HG03108 (cell line): ENCODE measurements at regions not wholly inside any gene's neighbourhood (a gene's known extent, or its start where the extent isn't known, plus 50 kb on each side); places are given as distances from the start of the nearest gene placed in this dataset.
"Not testable (repeated sequence)": the region's sequence is repeated elsewhere in the genome, so short reads cannot be mapped to it uniquely, and the experiment has no call there.

ENCODE experiments used
- ATAC-seq: cut with Tn5 transposase; IDR thresholded peaks from one replicate; pipeline ENCODE4 v1.9.1; 2021; ENCODE audit warnings: moderate library complexity; ENCODE audit not compliant: unreplicated experiment

DNA sequence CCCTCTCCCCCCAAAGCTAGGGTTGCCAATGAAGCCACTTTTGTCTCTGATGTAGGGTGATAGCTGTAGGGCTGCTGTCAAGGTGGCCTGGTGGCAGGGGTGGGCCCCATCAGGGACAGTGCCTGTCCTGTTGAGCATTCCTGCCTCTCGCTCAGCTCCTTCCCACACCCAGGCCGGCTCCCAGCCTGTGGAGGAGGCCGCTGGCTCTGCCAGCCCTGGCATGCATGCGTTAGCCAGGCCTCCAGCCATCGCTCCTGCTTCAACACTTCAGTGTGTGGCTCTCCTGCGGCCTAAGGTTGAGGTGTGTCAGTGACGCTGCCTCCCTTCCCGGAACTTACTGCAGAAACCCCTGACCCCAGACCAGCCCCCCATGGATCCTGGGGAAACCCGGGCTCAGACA lies 194.5 kb downstream of the TBC1D2B start:
- not testable (repeated sequence) for ATAC-seq

- ATAC-seq, result no peak
These were observed 195.6 kb downstream of the TBC1D2B start for GRCh38 chr15:77881950-77882349.

DNA sequence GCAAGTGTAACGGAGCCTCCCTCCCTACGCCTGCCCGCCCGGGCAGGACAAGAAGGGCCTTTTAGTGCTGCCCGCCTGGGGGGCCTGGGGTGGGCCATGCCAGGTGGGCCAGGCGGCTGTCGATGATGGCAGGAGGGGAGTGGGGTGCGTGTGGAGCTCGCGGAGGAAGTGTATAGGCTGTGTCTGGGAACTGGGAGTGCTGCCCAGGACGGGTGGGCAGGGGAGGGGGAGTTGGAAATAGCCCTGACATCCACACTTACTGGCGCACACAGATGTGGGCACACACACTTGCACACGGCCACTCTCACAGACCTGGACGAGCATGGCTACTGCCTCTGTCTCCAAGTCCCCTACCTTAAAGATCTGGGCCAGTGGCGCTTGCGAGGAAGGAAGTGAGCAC lies 196.0 kb downstream of the TBC1D2B start:
- not testable (repeated sequence) for ATAC-seq

DNA sequence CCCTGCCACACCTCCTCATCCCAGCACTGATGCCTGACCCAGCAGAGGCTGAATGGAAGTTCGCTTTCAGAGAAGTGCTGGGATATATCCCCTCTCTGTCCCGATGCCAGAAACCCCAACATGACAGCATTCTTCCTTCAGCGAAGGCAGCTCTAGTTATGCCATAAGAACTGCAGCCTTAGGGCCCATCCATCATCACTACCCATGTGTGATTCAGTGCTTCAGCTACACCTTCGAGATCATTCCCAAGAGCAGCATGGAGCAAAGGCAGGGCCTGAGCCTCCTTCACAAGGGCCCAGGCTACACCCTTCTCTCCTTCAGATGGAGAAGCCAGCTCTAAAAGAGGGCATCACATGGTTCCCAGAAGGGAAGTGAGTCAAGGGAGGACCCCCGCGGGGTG lies 198.0 kb downstream of the TBC1D2B start:
- not testable (repeated sequence) for ATAC-seq

GRCh38 chr15:77877869-77878577 lies 199.5 kb downstream of the TBC1D2B start:
- ATAC-seq, result no peak

DNA sequence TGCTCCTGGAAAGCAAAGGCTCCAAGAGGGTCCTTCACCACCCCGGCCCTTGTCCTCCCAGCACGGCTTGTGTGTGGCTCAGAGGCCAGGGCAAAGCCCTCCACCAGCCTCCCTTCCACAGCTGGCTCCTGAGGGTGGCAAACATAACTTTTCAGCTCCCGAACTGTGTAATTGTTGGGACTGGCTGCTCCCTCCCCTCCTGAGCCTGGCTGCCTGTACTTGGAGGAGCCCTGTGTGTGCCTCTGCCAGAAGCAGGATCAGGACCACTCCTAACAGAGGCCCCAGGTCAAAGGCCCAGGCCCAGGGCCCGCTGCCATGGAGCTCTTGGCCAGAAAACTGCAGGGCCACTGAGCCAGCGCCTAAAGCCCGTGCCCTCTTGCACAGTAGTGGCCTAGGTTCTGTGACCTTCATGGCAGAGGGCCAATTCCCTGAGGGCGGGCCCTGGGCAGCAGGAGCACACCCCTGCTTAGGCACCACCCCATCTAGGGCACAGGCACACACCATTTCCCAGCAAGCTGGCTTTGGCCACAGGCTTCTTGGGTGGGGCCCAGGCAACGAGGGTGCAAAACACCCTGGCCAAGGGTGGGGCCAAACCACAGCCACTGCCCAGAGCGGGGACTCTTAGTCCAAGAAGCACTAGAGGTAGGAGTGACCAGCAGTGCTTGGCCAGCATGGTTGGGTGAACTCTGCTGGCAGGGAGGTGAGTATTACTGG lies 201.2 kb downstream of the TBC1D2B start:
- not testable (repeated sequence) for ATAC-seq

- ATAC-seq, result not testable (repeated sequence)
These were observed 202.3 kb downstream of the TBC1D2B start for GRCh38 chr15:77875066-77875721.

DNA sequence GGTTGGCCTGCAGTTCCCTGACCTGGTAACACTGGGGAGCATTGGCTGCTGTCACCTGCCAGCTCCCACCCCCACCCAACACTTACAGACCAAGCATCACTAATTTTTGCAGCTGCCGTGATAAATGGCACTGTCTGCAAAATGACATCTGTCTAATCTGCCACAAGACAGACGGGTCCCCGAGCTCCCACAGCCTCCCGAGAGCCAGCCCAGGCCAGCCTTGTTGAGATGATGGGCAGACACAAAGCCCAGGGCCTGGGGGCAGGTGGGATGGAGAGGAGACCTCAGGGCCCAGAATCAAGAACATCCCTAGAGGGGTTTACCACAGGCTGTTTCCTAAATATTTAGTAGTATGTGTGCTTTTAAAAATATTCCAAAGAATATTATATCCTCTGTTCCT lies 203.4 kb downstream of the TBC1D2B start:
- ATAC-seq, result no peak

DNA sequence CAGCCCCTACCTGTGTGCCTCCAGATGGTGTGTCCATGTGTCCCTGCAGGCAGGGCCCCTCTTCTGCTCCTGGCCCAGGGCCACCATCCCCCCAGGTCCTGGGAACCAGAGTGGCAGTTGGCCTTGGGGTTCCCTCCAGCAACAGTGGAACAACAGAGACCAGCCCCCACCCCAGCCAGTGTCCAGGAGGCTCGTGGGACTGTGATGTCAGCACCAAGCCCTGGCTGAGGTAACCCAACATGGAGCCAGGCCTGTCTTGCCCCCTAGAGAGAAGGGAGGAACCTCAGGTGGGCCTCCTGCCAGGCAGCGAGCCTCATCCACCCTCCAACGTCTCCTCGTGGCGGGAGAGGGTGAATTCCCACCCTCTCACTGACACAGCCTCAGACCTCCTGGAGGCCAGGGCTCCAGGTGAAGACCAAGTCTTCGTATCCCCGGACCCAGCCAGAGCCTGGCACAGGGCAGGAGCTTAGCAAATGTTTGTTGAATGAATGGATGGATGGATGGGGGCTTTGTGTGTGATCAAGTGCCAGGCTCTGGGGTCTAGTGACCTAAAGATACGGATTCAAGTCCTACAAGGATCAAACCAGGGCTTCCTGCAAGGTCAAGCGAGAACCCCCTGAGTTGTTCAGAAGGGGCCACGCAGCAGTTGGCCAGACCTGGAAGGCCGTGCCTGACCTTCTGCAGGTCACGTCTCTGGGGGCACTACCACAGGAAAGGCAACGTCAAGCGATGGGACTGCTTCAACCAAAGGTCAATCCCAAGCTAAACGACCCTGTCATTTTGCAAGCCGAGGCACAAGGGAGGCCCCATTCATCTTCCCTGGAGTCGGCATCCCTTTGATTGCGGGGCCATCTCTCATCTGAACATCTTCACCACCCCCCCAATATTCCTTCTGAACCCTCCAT lies 204.7 kb downstream of the TBC1D2B start:
- not testable (repeated sequence) for ATAC-seq

GRCh38 chr15:77871852-77872371 lies 205.6 kb downstream of the TBC1D2B start:
- no peak for ATAC-seq

GRCh38 chr15:77870195-77871065 lies 207.1 kb downstream of the TBC1D2B start:
- ATAC-seq, result no peak

DNA sequence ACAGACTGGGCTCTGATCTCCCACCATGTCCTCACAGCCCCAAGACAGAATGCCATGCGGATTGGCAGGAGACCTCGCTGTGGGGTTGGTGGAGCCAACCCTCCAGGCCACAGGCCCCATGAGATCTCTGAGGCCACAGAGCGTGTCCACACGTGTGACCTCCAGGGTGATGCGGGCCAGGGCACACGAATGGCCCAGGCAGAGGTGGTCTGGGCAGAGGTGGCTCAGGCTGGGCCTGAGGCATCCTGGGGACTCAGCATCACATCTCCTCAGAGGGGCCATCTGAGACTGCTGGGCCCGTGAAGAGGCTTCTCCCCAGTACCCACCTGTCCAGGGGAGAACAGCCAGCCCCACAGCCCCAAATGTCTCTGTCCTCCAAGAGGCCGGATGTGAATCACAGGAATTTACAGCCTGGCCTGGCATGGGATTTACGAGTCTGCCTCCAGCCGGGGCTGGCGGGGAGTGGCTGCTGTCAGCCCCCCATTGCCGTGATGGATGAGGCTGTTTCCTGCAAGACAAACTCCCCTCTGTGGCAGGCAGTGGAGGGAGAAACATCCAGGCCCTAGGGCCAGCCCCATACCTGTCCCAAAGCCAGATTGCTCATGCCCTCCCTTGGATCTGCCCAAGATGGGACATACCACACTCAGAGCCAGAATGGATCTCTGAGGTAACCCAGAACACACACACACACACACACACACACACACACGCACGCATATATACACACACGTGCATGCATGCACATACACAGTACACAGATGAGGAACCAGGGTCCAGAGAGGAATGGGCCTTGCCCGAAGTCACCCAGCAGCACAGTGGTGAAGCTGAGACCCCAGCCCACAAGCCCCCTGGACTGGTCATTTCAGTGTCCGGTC lies 208.3 kb downstream of the TBC1D2B start:
- ATAC-seq, result no peak

- not testable (repeated sequence) for ATAC-seq
These were observed 209.4 kb downstream of the TBC1D2B start for GRCh38 chr15:77868048-77868629.

DNA sequence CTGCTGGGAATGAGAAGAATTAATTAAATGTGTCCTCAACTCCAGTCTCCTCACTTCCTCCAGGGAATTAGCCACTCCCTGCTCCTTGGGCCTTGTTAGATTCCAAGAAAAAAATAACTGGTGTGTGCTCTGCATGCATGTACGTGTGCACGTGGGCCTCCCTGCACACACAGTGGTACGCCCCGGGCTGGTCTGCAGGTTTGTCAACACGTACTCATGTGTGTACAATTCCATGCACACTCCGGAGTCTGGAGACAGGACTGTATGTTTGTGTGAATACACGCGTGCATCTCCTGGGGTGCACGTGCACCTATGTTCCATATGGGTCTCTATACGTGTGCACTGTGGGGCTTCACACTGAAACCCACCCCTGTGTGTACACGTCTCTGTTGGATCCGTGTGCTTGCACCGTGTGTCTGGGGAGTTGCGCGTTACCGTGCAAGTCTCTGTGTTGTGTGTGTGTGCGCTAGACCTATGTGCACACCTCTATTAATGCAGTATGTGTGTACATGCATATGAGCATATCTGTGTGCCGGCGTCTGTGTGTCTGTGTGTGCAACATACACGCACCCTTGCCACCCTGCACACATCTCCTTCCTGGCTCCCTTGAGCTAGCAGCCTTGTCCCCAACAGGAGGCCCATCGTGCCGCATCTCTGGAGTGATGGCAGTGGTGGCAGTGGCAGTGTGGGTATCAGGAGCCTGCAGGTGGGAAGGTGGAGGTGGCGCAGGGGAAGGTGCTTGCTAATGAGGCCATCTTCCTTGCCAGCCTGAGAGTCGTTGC lies 210.1 kb downstream of the TBC1D2B start:
- no peak for ATAC-seq

DNA sequence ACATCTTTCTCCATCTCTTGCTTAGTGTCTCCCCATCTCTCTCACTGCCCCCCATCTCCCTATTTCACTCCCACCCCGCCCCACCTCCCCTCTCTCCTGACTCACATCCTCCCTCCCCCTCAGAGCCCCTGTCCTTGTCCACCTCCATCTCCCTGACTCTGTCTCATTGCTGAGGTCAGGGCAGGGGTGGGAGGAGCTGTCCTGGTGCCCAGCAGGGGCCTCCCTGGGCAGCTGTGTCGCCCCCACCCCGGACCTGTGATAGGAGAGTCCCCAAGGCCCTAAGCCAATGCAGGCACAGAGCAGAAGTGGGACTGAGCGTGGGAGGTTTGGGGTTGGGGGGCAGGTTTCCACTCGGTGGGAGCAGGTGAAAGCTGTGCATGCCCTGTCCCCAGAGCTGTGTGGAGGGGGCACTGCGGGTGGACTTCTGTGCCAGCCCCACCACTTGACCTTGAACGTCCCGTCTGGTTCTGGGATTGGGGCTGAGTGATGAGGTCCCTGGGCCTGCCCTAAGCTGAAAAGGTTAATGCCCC lies 210.8 kb downstream of the TBC1D2B start:
- ATAC-seq, result no peak

DNA sequence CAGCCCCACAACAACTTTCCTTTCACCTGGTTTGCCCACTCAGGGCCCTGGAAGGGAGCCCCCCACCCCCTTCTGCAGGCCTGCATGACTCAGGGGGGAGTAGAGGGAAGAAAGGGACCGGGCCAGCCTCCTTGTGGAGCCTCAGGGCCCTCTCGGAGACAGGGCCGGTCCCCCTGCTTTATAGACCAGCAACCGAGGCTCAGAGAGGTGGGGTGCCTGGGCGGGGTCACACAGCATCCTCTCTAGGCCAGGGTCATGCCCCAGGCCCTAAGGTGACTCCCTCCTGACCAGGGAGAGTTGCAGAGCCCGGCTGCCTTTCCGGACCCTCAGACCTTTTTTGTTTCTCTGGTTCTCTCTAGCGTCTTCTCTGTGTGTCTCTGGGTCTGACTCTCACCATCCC lies 211.3 kb downstream of the TBC1D2B start:
- ATAC-seq, result no peak

DNA sequence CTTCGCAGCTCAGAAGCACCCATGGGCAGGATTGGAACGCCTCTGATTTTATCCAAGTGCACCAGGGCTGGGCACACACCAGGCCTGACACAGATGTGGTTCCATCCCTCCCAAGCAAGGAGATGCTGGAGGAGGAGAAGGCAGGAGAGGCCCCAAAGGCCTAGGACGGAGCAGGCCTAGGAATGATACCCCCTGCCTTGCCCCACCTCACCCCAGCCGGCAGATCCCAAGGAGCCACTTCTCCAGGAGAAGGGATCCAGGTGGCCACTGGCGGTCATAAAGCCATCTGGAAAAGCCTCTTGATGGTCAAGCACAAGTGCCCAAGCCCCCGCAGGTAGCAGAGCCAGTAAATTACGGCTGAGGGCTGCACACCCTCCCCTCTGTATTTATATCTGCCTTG lies 211.8 kb downstream of the TBC1D2B start:
- ATAC-seq, result no peak
